GM20000 (cell line): ENCODE measurements at regions not wholly inside any gene's neighbourhood (a gene's known extent, or its start where the extent isn't known, plus 50 kb on each side); places are given as distances from the start of the nearest gene placed in this dataset.

Experiments used
- DNase-seq: peaks from one replicate; pipeline ENCODE4 v3.0.0; 2012; ENCODE audit warnings: low spot score
- TF ChIP-seq, protein P1 (sequence below): IDR thresholded peaks from 2 replicates; pipeline ENCODE4 v1.5.1; 2012; ENCODE audit warnings: mild to moderate bottlenecking, control low read depth; ENCODE audit errors: extremely low read depth, missing control alignments

DNA sequence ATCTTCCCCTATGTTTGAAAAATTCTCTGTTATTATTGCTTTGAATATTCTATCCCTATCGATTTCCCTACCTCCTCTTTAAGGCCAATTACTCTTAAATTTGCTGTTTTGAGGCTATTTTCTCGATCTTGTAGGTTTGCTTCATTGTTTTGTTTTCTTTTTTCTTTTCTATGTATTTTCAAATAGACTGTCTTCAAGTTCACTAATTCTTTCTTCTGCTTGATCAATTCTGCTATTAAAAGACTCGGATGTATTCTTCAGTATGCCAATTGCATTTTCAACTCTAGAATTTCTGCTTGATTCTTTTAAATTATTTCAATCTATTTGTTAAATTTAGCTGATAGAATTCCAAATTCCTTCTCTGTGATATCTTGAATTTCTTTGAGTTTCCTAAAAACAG lies 144.0 kb upstream of the NANOGP8 start:
- DNase-seq, result no peak
- TF ChIP-seq, protein P1, sequence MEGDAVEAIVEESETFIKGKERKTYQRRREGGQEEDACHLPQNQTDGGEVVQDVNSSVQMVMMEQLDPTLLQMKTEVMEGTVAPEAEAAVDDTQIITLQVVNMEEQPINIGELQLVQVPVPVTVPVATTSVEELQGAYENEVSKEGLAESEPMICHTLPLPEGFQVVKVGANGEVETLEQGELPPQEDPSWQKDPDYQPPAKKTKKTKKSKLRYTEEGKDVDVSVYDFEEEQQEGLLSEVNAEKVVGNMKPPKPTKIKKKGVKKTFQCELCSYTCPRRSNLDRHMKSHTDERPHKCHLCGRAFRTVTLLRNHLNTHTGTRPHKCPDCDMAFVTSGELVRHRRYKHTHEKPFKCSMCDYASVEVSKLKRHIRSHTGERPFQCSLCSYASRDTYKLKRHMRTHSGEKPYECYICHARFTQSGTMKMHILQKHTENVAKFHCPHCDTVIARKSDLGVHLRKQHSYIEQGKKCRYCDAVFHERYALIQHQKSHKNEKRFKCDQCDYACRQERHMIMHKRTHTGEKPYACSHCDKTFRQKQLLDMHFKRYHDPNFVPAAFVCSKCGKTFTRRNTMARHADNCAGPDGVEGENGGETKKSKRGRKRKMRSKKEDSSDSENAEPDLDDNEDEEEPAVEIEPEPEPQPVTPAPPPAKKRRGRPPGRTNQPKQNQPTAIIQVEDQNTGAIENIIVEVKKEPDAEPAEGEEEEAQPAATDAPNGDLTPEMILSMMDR, result no peak

DNA sequence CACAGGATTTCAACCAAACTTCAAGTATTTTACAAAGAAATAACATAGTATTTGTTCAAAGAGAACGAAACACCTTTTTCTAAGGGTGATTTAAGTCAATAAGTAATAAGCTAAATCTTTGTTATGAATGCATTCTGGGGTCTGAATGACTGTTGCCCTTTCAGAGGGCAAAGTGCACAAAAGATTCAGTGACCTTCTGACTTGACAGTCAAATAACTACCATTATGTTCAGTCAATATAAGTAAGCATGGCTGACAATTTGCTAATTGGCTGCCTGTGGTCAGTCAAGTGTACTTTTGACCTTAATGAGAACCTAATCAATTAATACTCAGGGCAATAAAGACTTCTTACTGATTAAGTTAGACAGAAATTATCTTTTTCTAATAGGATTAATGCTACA lies 133.1 kb upstream of the NANOGP8 start:
- DNase-seq, result no peak
- TF ChIP-seq, protein P1, result no peak

DNA sequence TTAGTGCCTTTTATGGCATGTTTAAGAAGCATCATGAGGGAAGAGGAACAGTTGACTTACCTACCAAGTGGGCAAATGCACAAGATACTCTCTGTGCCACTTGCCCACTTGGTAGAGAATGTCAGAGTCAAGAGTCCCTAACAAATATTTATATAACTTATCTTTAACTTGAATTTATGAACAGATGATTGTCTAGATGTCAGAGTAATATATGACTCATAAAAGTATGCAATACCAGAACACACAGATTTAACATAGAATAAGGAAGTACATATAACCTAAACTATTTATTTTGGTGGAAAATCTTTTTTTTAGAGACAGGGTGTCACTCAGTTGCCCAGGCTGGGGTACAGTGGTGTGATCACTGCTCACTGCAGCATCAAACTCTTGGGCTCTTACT lies 130.0 kb upstream of the NANOGP8 start:
- TF ChIP-seq, protein P1, result no peak
- DNase-seq, result no peak

DNA sequence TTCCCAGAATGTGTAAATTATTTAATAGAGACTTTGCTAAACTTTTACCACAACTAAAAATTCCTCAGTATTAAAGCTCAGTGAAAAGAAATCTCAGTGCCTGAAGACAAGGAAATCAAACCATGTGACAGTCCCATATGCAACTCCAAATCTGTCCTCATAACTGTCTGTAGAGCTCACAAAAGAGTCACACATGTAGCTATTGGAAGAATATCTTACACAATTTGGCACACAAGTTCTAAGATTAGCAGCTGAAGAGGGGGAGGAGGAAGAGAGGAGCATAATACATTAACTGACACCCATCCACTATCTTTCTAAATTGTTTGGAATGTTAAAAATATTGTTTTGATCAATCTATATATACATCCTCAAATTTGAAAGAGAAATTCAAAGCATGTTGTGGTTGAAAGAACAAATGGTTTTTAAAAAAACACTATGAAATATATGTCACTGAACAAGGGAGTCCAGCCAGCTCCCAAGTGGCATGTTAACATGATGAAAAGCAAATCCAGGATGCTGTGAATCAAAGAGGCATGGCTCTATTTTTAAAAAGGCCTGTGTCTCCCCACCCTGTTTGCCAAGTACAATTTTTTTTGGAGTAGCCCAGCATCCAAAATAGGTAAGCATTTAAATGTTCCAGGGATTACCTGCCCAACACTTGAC lies 126.3 kb upstream of the NANOGP8 start:
- TF ChIP-seq, protein P1, result no peak

DNA sequence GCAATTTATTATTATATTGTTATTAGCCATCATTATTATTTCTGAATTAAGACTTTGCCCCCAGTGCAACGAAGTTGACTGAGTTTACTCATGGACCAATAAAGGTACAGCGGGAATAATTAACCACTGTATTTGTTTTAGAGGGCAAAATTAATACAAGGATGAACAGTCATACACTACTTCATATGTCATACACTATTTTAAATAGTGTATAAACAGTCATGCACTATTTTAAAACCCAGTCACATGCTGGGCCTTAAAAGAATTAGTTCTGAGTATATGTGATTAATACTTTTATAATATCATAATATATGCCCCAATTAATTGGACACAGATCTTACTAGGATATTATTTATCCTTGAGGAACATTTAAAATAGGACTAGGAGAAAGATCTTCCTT lies 125.3 kb upstream of the NANOGP8 start:
- TF ChIP-seq, protein P1, result no peak
- DNase-seq, result no peak

More for the DNA sequence above, 126.3 kb upstream of the NANOGP8 start:
- DNase-seq, result no peak

DNA sequence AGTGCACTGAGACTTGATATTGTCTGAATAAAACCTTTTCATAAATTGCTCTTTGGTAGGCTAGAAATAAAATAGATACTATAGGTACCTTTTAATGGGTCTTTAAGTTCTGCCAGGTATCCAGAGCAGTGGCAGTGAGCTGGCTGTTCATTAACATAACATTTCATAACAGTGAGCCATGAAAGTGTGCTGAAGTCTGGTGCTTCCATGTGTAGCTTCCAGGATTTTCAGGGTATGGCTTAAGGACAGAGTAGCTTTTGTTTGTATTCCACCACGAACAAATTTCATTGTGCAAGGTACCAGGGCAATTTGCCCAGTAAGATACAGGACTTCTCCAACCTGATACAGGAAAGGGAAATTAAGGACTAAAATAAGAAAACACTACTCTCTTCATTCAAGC lies 124.7 kb upstream of the NANOGP8 start:
- no peak for DNase-seq
- TF ChIP-seq, protein P1, result no peak

DNA sequence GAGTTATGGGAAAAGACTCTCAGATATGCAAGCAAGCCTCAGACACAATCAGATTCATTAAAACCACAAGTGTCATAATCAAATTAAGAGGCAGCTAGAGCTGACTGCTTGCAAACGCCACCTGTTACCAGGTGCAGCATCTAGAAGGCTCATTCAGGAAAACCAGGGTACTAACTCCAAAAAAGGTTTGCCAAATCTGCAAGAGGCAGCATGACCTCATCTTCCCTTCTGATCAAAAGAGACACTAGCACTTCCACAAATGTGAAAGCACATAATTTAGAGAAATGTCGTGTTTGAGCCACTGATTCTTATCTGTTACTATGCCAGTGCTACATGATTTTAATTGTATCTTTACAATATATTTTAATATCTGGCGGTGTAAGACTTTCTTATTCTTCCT lies 123.3 kb upstream of the NANOGP8 start:
- no peak for DNase-seq
- TF ChIP-seq, protein P1, result no peak
